ENCODE measurements at regions not wholly inside any gene's neighbourhood (a gene's known extent, or its start where the extent isn't known, plus 50 kb on each side); places are given as distances from the start of the nearest gene placed in this dataset.

DNA sequence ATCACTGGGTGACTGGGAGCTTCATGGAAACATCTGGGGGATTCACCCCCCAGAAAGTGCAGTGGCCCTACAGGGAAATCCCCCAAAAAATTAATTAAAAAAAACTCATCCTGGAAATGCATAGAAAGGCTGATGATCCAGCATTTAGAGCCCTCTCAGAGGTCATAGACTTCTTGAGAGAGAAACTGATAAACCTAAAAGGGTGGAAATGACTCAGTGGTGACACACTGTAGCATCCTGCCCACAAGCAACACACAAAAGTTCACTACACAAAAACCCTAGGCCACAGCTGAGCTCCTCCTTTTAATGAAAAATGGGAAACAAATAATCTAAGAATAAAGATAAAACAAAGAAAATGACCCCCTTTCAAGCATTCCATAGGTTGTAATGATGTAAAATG lies 911.5 kb downstream of the GLUD2 start:
- H3K9me3 Mint-ChIP-seq = peaks cover 0 to 4% (median 0%) of the 10 kb centered on the region in 7 donors
- H3K4me2 ChIP-seq (replicated peaks; ENCODE audit: extremely low read depth, low read length, poor library complexity, severe bottlenecking) = no peak overlapping the region
- H3K4me3 ChIP-seq (replicated peaks in 1 of 3; ENCODE audit: low read depth in 2 of 3, low read length in 3 of 3) = no peak overlapping the region
- TF ChIP-seq, protein P1, sequence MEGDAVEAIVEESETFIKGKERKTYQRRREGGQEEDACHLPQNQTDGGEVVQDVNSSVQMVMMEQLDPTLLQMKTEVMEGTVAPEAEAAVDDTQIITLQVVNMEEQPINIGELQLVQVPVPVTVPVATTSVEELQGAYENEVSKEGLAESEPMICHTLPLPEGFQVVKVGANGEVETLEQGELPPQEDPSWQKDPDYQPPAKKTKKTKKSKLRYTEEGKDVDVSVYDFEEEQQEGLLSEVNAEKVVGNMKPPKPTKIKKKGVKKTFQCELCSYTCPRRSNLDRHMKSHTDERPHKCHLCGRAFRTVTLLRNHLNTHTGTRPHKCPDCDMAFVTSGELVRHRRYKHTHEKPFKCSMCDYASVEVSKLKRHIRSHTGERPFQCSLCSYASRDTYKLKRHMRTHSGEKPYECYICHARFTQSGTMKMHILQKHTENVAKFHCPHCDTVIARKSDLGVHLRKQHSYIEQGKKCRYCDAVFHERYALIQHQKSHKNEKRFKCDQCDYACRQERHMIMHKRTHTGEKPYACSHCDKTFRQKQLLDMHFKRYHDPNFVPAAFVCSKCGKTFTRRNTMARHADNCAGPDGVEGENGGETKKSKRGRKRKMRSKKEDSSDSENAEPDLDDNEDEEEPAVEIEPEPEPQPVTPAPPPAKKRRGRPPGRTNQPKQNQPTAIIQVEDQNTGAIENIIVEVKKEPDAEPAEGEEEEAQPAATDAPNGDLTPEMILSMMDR (IDR thresholded peaks at IDR 0.05) = no peak
- intact Hi-C loops (cut with micrococcal nuclease) = no loop called here
- no peaks in the 10 kb centered on the region for H3K79me2 ChIP-seq (ENCODE audit: insufficient read depth, low read length)
- no peaks in the 10 kb centered on the region for H3K27me3 ChIP-seq (ENCODE audit: control insufficient read depth in 2 of 2, insufficient read depth in 2 of 2, low read length in 2 of 2)
- H3K27me3 Mint-ChIP-seq (ENCODE audit: low read depth in 3 of 3) = no peaks in the 10 kb centered on the region
- H4K20me1 ChIP-seq (ENCODE audit: insufficient read depth, low read length) = no peaks in the 10 kb centered on the region
- no peaks in the 10 kb centered on the region for H3K4me1 Mint-ChIP-seq
- H3K9me3 ChIP-seq (replicated peaks in 1 of 2; ENCODE audit: control insufficient read depth in 1 of 2, insufficient read depth in 1 of 2, low read length in 2 of 2) = peaks cover 0 to 4% of the 10 kb centered on the region in 2 donors
- no peak overlapping the region for H3K27ac ChIP-seq (ENCODE audit: low read depth in 1 of 2, low read length in 2 of 2)
- no peaks in the 10 kb centered on the region for H3K36me3 Mint-ChIP-seq
- no peaks in the 10 kb centered on the region for H3K36me3 ChIP-seq (replicated peaks in 1 of 2; ENCODE audit: control insufficient read depth in 1 of 2, insufficient read depth in 2 of 2, low read length in 2 of 2)
- no peak overlapping the region for H3K9ac ChIP-seq (ENCODE audit: insufficient read depth, low read length, poor library complexity, severe bottlenecking)
- no peak overlapping the region for H2AFZ ChIP-seq (ENCODE audit: insufficient read depth, low read depth, low read length, poor library complexity, severe bottlenecking)
- DNase-seq = no peak
- no peaks in the 10 kb centered on the region for H3K4me1 ChIP-seq (ENCODE audit: control insufficient read depth in 1 of 2, insufficient read depth in 2 of 2, low read length in 2 of 2)
- H3K4me3 Mint-ChIP-seq = no peak overlapping the region
- H3K27ac Mint-ChIP-seq = no peak overlapping the region

DNA sequence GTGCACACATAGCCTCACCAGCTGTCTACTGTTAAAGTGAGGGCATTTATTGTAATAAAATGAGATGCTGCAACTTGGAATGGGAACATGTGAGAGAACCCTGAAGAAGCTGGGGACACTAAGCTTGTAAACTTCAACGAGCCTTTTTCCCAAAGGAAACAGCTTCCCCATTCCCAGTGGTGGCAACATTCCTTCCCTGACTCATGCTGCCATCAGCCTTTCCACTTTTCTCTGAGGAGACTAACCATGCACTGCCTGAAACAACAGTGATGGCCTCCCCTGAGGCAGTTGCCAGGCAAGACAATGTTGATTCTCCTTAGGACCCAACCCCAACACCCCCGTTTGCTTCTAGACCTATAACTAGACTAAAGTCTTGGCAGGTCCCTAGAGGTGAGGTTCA lies 928.3 kb downstream of the GLUD2 start:
- Histone ChIP-seq H2AFZ (ENCODE audit: insufficient read depth, low read depth, low read length, poor library complexity, severe bottlenecking) (no peak overlapping the region), H3K4me2 (replicated peaks; ENCODE audit: extremely low read depth, low read length, poor library complexity, severe bottlenecking) (no peak overlapping the region), H3K27me3 (ENCODE audit: control insufficient read depth in 2 of 2, insufficient read depth in 2 of 2, low read length in 2 of 2) (no peaks in the 10 kb centered on the region), H3K27ac (ENCODE audit: low read depth in 1 of 2, low read length in 2 of 2) (no peak overlapping the region), H3K9ac (ENCODE audit: insufficient read depth, low read length, poor library complexity, severe bottlenecking) (no peak overlapping the region), H3K4me3 (replicated peaks in 1 of 3; ENCODE audit: low read depth in 2 of 3, low read length in 3 of 3) (no peak overlapping the region), H3K36me3 (replicated peaks in 1 of 2; ENCODE audit: control insufficient read depth in 1 of 2, insufficient read depth in 2 of 2, low read length in 2 of 2) (no peaks in the 10 kb centered on the region), H3K79me2 (ENCODE audit: insufficient read depth, low read length) (no peaks in the 10 kb centered on the region), H4K20me1 (ENCODE audit: insufficient read depth, low read length) (no peaks in the 10 kb centered on the region), H3K4me1 (ENCODE audit: control insufficient read depth in 1 of 2, insufficient read depth in 2 of 2, low read length in 2 of 2) (no peaks in the 10 kb centered on the region), H3K9me3 (replicated peaks in 1 of 2; ENCODE audit: control insufficient read depth in 1 of 2, insufficient read depth in 1 of 2, low read length in 2 of 2) (peaks cover 5 to 10% of the 10 kb centered on the region in 2 donors)
- TF ChIP-seq, protein P1 (IDR thresholded peaks at IDR 0.05) = no peak
- no CpG with 5 or more reads among the region's 2 CpGs for WGBS (ENCODE audit: insufficient coverage)
- no peaks in the 10 kb centered on the region for H3K4me1 Mint-ChIP-seq
- DNase-seq = no peak
- no peaks in the 10 kb centered on the region for H3K27me3 Mint-ChIP-seq (ENCODE audit: low read depth in 3 of 3)
- no peak overlapping the region for H3K4me3 Mint-ChIP-seq
- H3K9me3 Mint-ChIP-seq = peaks cover 0 to 16% (median 4%) of the 10 kb centered on the region in 7 donors
- H3K36me3 Mint-ChIP-seq = no peaks in the 10 kb centered on the region
- no peak overlapping the region for H3K27ac Mint-ChIP-seq
- intact Hi-C loops (cut with micrococcal nuclease) = no loop called here

Data from CD14-positive monocyte (primary cell).